Pulmonary artery endothelial cell (primary cell): ENCODE measurements at regions not wholly inside any gene's neighbourhood (a gene's known extent, or its start where the extent isn't known, plus 50 kb on each side); places are given as distances from the start of the nearest gene placed in this dataset.
A peak's percentile ranks its signal among the peaks of the same experiment; 100 is the strongest.
"Not testable (repeated sequence)": the region's sequence is repeated elsewhere in the genome, so short reads cannot be mapped to it uniquely, and the experiment has no call there.

ENCODE experiments used
- DNase-seq: peaks from one replicate; pipeline ENCODE4 v3.0.0-alpha.2; 2011; ENCODE audit warnings: low read depth, low spot score

DNA sequence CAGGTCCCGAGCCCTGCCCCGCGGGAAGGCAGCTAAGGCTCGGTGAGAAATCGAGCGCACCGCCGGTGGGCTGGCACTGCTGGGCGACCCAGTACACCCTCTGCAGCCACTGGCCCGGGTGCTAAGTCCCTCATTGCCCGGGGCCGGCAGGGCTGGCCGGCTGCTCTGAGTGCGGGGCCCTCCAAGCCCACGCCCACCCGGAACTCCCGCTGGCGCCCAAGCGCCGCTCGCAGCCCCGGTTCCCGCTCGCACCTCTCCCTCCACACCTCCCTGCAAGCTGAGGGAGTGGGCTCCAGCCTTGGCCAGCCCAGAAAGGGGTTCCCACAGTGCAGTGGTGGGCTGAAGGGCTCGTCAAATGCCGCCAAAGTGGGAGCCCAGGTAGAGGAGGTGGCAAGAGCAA is 63.2 kb upstream of the IER3 start:
- DNase-seq = not testable (repeated sequence)

DNA sequence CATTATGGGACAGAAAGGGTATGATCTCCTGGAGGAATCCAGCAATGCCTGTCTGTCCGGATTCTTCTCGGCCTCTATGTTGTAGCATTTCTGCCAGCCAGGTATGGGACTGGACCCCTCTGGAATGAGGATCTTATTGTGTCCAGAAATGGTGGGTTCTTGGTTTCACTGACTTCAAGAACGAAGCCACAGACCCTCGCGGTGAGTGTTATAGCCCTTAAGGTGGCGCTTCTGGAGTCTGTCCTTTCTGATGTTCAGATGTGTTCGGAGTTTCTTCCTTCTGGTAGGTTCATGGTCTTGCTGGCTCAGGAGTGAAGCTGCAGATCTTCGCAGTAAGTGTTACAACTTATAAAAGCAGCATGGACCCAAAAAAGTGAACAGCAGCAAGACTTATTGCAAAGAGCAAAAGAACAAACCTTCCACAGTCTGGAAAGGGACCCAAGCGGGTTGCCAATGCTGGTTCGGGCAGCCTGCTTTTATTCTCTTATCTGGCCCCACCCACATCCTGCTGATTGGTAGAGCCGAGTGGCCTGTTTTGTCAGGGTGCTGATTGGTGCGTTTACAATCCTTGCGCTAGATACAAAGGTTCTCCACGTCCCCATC is 62.3 kb upstream of the IER3 start:
- DNase-seq = no peak

DNA sequence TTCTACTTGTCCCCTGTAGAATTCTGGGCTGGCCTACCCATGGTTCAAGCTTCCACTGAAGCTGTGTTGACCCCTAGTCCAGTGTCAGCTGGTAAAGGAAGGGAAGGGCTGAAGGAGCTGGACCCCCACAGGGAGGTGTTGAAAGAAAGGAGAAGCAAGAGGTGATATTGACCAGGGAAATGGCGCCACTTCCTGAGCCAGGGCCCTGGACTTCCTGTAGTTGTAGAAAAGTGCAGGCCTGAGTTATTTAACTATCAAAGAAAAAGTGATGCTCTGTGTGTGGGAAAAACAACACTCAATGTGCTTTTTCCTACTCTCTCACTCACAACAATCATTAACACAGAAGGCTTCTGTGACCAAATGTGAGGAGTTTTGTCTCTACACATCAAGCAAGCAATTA is 60.0 kb upstream of the IER3 start:
- no peak for DNase-seq

- DNase-seq = no peak
Observed at GRCh38 chr6:30802731-30803130, 58.4 kb upstream of the IER3 start.

- no peak for DNase-seq
Observed at GRCh38 chr6:30801950-30802349, 57.6 kb upstream of the IER3 start.

DNA sequence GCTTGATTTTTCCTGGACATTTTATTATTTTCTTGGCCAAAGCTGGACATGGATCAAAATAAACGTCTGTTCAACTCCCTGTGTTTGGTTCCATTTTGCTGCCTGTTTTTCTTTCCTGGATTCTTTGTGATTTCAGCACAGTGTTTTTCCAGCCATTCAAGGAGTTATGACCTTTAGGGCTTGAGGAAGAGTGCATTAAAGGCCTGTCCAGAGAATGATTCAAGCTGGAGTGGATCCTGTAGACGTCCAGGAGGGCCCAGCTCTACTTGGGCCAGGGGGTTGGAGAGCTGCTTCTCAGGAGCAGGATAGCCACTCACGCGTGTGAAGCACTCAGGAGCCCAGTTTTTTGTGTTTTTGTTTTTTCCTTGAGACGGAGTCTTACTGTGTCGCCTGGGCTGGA is 56.5 kb upstream of the IER3 start:
- peak; percentile 75 for DNase-seq

DNA sequence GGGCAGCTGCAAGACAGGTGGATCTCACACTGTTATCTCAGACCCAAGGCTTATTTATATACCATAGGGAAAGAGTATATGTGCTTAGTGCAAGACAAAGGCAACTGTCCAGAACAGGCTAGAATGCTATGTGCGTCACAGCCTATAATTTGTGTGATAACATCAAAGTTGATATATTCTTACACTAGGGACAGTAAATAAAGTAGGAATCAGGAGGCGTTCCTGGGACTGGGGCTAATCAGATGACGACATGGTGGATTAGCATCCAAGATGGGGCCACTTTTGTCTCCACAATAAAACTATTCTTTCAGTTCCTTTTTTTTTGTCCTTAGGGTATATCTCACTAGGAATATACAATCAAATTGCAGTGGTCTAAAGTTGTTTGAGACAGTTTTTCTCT is 54.9 kb upstream of the IER3 start:
- no peak for DNase-seq

DNA sequence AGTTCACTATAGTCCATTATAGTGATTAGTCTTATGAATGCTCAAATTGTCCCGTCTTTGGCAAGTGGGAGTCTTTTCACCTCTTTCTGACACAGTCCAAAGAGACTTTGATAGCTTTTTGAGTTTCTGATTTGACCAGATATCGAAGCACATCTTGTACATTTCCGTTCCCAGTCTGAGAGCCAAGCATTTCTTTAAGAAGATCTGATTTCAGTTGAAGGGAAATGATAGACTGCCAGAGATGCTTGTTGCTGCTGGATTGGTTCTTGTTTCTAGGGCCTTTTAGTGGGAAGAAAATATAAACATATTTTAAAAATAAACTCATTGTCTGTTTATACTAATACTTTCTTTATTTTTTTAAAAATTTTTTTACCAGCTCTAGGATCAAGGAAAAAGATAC is 54.1 kb upstream of the IER3 start:
- DNase-seq = no peak

GRCh38 chr6:30795549-30796293 is 51.4 kb upstream of the IER3 start:
- no peak for DNase-seq
